Thoracic aorta (tissue), 2 donors: ENCODE measurements at regions not wholly inside any gene's neighbourhood (a gene's known extent, or its start where the extent isn't known, plus 50 kb on each side); places are given as distances from the start of the nearest gene placed in this dataset.

Experiments
- ATAC-seq: fragments of 150-250 bp; one replicate; pipeline ENCODE4 v1.8.0; 2017; ENCODE audit warnings: low read depth; ENCODE audit not compliant: insufficient number of reproducible peaks, low FRiP score
- DNase-seq: peaks from one replicate; pipeline ENCODE4 v3.0.0-alpha.2; 2020; ENCODE audit warnings: low spot score
- H3K27ac ChIP-seq, 2 donors: fragments of 200-600 bp; sonication (generic); 1 replicate in 1 of 2; 2 replicates in 1 of 2; pipeline ENCODE4 v1.5.1; 2016; ENCODE audit warnings: mild to moderate bottlenecking in 2 of 2, moderate library complexity in 2 of 2
- H3K27me3 ChIP-seq: fragments of 200-600 bp; sonication (generic); replicated peaks from 2 replicates; pipeline ENCODE4 v1.6.0; 2016; ENCODE audit warnings: mild to moderate bottlenecking; ENCODE audit not compliant: insufficient read depth
- H3K36me3 ChIP-seq: fragments of 200-600 bp; sonication (generic); one replicate; pipeline ENCODE4 v1.5.1; 2016
- H3K4me1 ChIP-seq, 2 donors: fragments of 200-600 bp; sonication (generic); 1 replicate in 1 of 2; 2 replicates in 1 of 2; pipeline versions ENCODE4 v1.5.1 to v1.6.0; 2016; ENCODE audit warnings: low read depth in 2 of 2, mild to moderate bottlenecking in 1 of 2; ENCODE audit not compliant: control insufficient read depth in 1 of 2
- H3K4me3 ChIP-seq: fragments of 200-600 bp; sonication (generic); 2 replicates; pipeline ENCODE4 v1.5.1; 2016; ENCODE audit warnings: mild to moderate bottlenecking
- H3K9me3 ChIP-seq: fragments of 200-600 bp; sonication (generic); 2 replicates; pipeline ENCODE4 v1.5.1; 2016
- CTCF ChIP-seq: fragments of 200-600 bp; sonication (generic); IDR thresholded peaks from one replicate; pipeline ENCODE4 v1.5.1; 2019; ENCODE audit warnings: antibody characterized with exemption

GRCh38 chr3:64388886-64389285 lies 163.6 kb upstream of the PRICKLE2 start:
- Histone ChIP-seq H3K36me3 (no peaks in the 10 kb centered on the region), H3K4me3 (no peak overlapping the region), H3K4me1 (no peaks in the 10 kb centered on the region), H3K9me3 (no peaks in the 10 kb centered on the region), H3K27ac (no peak overlapping the region), H3K27me3 (no peaks in the 10 kb centered on the region)
- no peak for ATAC-seq
- TF ChIP-seq CTCF: no peak
- no peak for DNase-seq

- Histone ChIP-seq H3K36me3 (no peaks in the 10 kb centered on the region), H3K27me3 (no peaks in the 10 kb centered on the region), H3K4me1 (no peaks in the 10 kb centered on the region), H3K27ac (no peak overlapping the region), H3K9me3 (no peaks in the 10 kb centered on the region), H3K4me3 (no peak overlapping the region)
- no peak for ATAC-seq
- DNase-seq: no peak
- no peak for TF ChIP-seq CTCF
Observed at GRCh38 chr3:64387688-64388087, 162.4 kb upstream of the PRICKLE2 start.

- Histone ChIP-seq H3K9me3 (no peaks in the 10 kb centered on the region), H3K27me3 (no peaks in the 10 kb centered on the region), H3K36me3 (no peaks in the 10 kb centered on the region), H3K4me3 (no peak overlapping the region), H3K27ac (no peak overlapping the region), H3K4me1 (no peaks in the 10 kb centered on the region)
- TF ChIP-seq CTCF: no peak
- ATAC-seq (no peak), DNase-seq (no peak)
Observed at GRCh38 chr3:64385277-64385676, 160.0 kb upstream of the PRICKLE2 start.

GRCh38 chr3:64384561-64384960 lies 159.3 kb upstream of the PRICKLE2 start:
- Histone ChIP-seq H3K9me3 (no peaks in the 10 kb centered on the region), H3K4me3 (no peak overlapping the region), H3K27ac (no peak overlapping the region), H3K4me1 (no peaks in the 10 kb centered on the region), H3K36me3 (no peaks in the 10 kb centered on the region), H3K27me3 (no peaks in the 10 kb centered on the region)
- no peak for TF ChIP-seq CTCF
- DNase-seq (no peak), ATAC-seq (no peak)

- Histone ChIP-seq H3K9me3 (no peaks in the 10 kb centered on the region), H3K27ac (no peak overlapping the region), H3K36me3 (no peaks in the 10 kb centered on the region), H3K4me1 (no peaks in the 10 kb centered on the region), H3K4me3 (no peak overlapping the region), H3K27me3 (no peaks in the 10 kb centered on the region)
- ATAC-seq (no peak), DNase-seq (no peak)
- no peak for TF ChIP-seq CTCF
Observed at GRCh38 chr3:64382153-64382552, 156.9 kb upstream of the PRICKLE2 start.
